ENCODE measurements at regions not wholly inside any gene's neighbourhood (a gene's known extent, or its start where the extent isn't known, plus 50 kb on each side); places are given as distances from the start of the nearest gene placed in this dataset.

DNA sequence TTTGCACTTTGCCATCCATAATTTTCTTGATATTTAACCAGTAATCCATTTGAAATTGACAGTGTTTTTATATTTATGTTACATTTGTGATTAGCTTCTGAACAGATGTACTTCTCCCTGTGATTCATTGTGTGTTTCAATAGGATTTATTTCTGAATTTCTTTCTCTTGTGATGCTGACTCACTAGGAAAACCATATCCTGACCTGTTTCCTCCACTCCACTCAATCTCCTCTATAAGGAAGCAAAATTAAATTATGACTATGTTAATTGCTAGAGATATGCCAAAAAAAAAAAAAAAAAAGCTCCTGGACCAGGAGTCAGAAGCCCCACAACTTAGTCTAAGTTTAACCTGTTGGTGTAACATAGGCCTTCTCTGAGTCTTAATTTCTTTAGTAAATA, 614.6 kb upstream of the SPRY2 start:
- no peaks in the 10 kb centered on the region for H3K9me3 ChIP-seq
- no peak overlapping the region for H3K9ac ChIP-seq (ENCODE audit: low read depth in 2 of 2, low read length in 2 of 2)
- intact Hi-C loops (cut with DNase I): no loop called here
- no peak for DNase-seq
- H3K27ac ChIP-seq: no peak overlapping the region
- no peak overlapping the region for H3K4me3 ChIP-seq
- TF ChIP-seq, protein P1, sequence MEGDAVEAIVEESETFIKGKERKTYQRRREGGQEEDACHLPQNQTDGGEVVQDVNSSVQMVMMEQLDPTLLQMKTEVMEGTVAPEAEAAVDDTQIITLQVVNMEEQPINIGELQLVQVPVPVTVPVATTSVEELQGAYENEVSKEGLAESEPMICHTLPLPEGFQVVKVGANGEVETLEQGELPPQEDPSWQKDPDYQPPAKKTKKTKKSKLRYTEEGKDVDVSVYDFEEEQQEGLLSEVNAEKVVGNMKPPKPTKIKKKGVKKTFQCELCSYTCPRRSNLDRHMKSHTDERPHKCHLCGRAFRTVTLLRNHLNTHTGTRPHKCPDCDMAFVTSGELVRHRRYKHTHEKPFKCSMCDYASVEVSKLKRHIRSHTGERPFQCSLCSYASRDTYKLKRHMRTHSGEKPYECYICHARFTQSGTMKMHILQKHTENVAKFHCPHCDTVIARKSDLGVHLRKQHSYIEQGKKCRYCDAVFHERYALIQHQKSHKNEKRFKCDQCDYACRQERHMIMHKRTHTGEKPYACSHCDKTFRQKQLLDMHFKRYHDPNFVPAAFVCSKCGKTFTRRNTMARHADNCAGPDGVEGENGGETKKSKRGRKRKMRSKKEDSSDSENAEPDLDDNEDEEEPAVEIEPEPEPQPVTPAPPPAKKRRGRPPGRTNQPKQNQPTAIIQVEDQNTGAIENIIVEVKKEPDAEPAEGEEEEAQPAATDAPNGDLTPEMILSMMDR (IDR thresholded peaks at IDR 0.05): no peak
- H3K36me3 ChIP-seq: no peaks in the 10 kb centered on the region
- H3K4me1 ChIP-seq: no peaks in the 10 kb centered on the region
- no peaks in the 10 kb centered on the region for H3K27me3 ChIP-seq

DNA sequence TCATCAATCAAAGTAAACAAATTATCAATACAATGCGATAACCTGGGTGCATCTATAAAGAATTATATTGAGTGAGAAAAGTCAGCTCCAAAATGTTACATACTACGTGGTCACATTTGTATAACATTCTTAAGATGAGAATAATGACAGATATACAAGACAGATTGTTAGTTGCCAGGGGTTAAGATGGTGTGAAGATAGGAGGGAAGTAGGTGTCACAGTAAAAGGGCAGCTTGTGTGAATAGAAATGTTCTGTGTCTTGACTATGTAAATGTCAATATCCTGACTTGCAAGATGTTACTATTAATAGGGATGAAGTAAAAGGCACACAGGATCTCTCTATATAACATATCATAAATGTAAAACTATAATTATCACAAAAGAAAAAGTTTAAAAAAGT, 611.2 kb upstream of the SPRY2 start:
- TF ChIP-seq, protein P1 (IDR thresholded peaks at IDR 0.05): no peak
- Histone ChIP-seq H3K4me3 (no peak overlapping the region), H3K27ac (no peak overlapping the region), H3K36me3 (no peaks in the 10 kb centered on the region), H3K9ac (ENCODE audit: low read depth in 2 of 2, low read length in 2 of 2) (no peak overlapping the region), H3K9me3 (no peaks in the 10 kb centered on the region), H3K27me3 (no peaks in the 10 kb centered on the region), H3K4me1 (no peaks in the 10 kb centered on the region)
- no peak for DNase-seq
- intact Hi-C loops (cut with DNase I): no loop called here

DNA sequence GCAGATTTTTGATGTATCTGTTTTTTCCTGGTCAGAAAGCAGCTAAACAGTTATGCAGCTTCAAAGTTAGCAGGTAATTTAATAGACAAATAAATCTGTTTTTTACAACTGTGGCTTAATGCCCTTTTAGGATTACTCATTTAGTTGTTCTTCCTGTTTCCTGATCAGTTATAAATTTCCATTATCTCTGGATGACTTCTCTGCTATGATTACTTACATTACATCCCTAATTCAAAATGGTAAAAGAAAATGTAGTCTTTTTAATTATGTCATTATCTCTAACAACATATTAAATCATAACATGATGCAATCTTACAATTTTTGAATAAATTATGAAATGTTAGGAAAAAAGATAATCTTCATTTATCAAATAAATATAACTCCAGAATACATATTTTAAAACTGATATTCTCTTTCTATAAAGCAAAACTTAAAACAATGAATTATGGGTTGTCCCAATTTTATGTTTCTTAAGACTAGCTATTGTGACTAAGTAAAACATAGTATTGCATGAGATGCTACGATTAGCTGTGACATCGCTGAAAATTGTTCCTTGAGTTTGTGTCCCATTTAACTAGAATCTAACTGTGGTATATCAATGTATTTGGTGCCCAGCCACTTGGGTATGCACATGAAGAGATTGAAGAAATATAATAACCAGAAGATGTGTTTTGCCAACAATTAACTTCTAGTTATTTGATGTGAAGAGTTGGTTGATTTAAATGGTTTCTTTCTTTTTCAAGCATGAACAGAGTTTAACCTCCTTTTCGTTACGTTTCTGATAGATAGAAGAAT, 605.3 kb upstream of the SPRY2 start:
- Histone ChIP-seq H3K9me3 (no peaks in the 10 kb centered on the region), H3K9ac (ENCODE audit: low read depth in 2 of 2, low read length in 2 of 2) (no peak overlapping the region), H3K27ac (no peak overlapping the region), H3K4me3 (no peak overlapping the region), H3K36me3 (no peaks in the 10 kb centered on the region), H3K4me1 (no peaks in the 10 kb centered on the region), H3K27me3 (no peaks in the 10 kb centered on the region)
- TF ChIP-seq, protein P1 (IDR thresholded peaks at IDR 0.05): no peak
- intact Hi-C loops (cut with DNase I): no loop called here
- DNase-seq: no peak

DNA sequence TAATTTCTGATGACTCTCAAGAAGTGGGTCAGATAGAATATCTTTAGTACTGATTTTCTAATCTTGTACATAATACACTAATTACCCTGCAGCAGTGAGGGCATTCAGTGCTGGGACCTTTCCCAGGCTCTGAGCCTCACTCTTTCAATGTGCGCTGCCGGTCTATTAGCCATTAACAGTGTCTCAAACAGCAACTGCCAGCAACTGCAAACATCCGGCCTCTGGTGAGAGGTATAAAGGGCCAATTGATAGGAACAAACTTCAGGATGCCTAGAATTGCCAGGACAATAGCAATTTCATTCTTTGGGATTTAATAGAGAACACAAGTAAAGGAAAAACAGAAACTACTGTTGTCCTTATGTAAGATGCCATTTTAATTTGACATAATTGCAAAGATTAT, 604.4 kb upstream of the SPRY2 start:
- Histone ChIP-seq H3K4me1 (no peaks in the 10 kb centered on the region), H3K27ac (no peak overlapping the region), H3K36me3 (no peaks in the 10 kb centered on the region), H3K27me3 (no peaks in the 10 kb centered on the region), H3K9ac (ENCODE audit: low read depth in 2 of 2, low read length in 2 of 2) (no peak overlapping the region), H3K4me3 (no peak overlapping the region), H3K9me3 (no peaks in the 10 kb centered on the region)
- TF ChIP-seq, protein P1 (IDR thresholded peaks at IDR 0.05): no peak
- no peak for DNase-seq
- intact Hi-C loops (cut with DNase I): no loop called here

DNA sequence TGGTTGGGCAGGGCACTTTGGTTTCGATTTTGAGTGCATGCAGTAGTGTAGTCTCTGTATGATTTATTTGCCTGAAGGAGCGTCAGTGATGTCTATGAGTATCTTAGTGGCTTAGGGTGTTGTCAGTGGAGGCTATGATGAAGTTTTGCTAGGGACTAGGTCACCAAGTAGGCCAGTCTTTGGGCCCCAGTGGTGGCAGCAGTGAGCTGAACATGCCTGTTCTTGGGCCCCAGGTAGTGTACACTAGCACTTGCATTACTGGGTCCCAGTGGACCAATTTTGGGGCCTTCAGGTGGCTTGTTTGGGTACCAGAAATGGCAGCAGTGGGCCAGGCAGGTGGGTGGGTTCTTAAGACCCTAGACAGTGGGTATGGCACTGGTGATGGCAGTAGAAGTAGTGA, 598.7 kb upstream of the SPRY2 start:
- TF ChIP-seq, protein P1 (IDR thresholded peaks at IDR 0.05): no peak
- H3K9ac ChIP-seq (ENCODE audit: low read depth in 2 of 2, low read length in 2 of 2): no peak overlapping the region
- no peaks in the 10 kb centered on the region for H3K27me3 ChIP-seq
- no peak overlapping the region for H3K27ac ChIP-seq
- H3K4me1 ChIP-seq: no peaks in the 10 kb centered on the region
- no peak for DNase-seq
- H3K4me3 ChIP-seq: no peak overlapping the region
- intact Hi-C loops (cut with DNase I): no loop called here
- no peaks in the 10 kb centered on the region for H3K36me3 ChIP-seq
- no peaks in the 10 kb centered on the region for H3K9me3 ChIP-seq

All from colonic mucosa (tissue), 4 donors.